GM12878 (cell line): ENCODE measurements at regions not wholly inside any gene's neighbourhood (a gene's known extent, or its start where the extent isn't known, plus 50 kb on each side); places are given as distances from the start of the nearest gene placed in this dataset.

Experiments used
- ASH2L ChIP-seq: fragments of 300-600, 200-600 bp; sonication (generic); IDR thresholded peaks from 2 replicates; pipeline ENCODE4 v1.6.1; 2017; ENCODE audit warnings: low read depth, mild to moderate bottlenecking, borderline replicate concordance
- EED ChIP-seq: sonication (generic); IDR thresholded peaks from 2 replicates; pipeline ENCODE4 v1.6.1; 2016; ENCODE audit warnings: antibody characterized with exemption, low read depth
- EGR1 ChIP-seq, 2 experiments: IDR thresholded peaks; 1 replicate in 1 of 2; 2 replicates in 1 of 2; pipeline ENCODE4 v1.6.1; 2011 to 2012; ENCODE audit warnings: low read depth in 2 of 2, low read length in 2 of 2, borderline replicate concordance in 1 of 2, mild to moderate bottlenecking in 1 of 2, moderate library complexity in 1 of 2
- NFYA ChIP-seq: IDR thresholded peaks from 2 replicates; pipeline ENCODE4 v1.6.1; 2011; ENCODE audit warnings: low read depth, mild to moderate bottlenecking, low read length, improper control_type of control experiment, borderline replicate concordance
- SIX5 ChIP-seq: IDR thresholded peaks from 2 replicates; pipeline ENCODE4 v1.6.1; 2011; ENCODE audit warnings: mild to moderate bottlenecking, low read depth, low read length, moderate library complexity; ENCODE audit not compliant: severe bottlenecking
- SMARCA5 ChIP-seq: fragments of 450-650 bp; IDR thresholded peaks from 2 replicates; pipeline ENCODE4 v1.6.1; 2017; ENCODE audit warnings: mild to moderate bottlenecking
- STAT1 ChIP-seq: fragments of 450-650 bp; conservative IDR thresholded peaks from 2 replicates; pipeline ENCODE4 v1.6.1; 2014; ENCODE audit warnings: antibody characterized with exemption, mild to moderate bottlenecking
- ZNF207 ChIP-seq: fragments of 450-650 bp; IDR thresholded peaks from 2 replicates; pipeline ENCODE4 v1.6.1; 2014; ENCODE audit warnings: antibody characterized with exemption, mild to moderate bottlenecking, borderline replicate concordance
- TF ChIP-seq, protein P1 (sequence below): fragments of 450-650 bp; IDR thresholded peaks from 2 replicates; pipeline ENCODE4 v1.6.1; 2017; ENCODE audit warnings: antibody characterized with exemption, mild to moderate bottlenecking, moderate library complexity
- TF ChIP-seq, protein P2 (sequence below): fragments of 450-650 bp; IDR thresholded peaks from 2 replicates; pipeline ENCODE4 v1.6.1; 2018; ENCODE audit warnings: mild to moderate bottlenecking, low read depth, moderate library complexity; ENCODE audit not compliant: partially characterized antibody

DNA sequence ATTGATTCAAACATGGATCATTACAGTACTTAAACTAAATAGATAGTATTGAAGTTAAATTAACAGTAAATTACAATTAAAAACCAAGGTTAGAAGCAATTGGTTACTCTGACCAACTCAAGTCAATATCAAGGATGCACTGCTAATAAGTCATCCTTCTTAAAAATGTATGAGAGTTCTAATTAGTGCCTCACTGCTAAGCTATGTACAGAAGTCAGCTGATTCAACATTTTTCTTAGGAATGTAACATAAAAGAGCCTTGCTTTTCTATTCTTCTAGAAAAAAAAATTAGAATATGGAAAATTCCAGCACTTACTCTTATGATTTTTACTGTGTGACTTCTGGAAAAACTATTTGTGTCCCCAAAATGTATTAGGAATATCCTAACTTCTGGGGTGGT, 75.7 kb upstream of the FBN2 start (continued):
- TF ChIP-seq, protein P1, sequence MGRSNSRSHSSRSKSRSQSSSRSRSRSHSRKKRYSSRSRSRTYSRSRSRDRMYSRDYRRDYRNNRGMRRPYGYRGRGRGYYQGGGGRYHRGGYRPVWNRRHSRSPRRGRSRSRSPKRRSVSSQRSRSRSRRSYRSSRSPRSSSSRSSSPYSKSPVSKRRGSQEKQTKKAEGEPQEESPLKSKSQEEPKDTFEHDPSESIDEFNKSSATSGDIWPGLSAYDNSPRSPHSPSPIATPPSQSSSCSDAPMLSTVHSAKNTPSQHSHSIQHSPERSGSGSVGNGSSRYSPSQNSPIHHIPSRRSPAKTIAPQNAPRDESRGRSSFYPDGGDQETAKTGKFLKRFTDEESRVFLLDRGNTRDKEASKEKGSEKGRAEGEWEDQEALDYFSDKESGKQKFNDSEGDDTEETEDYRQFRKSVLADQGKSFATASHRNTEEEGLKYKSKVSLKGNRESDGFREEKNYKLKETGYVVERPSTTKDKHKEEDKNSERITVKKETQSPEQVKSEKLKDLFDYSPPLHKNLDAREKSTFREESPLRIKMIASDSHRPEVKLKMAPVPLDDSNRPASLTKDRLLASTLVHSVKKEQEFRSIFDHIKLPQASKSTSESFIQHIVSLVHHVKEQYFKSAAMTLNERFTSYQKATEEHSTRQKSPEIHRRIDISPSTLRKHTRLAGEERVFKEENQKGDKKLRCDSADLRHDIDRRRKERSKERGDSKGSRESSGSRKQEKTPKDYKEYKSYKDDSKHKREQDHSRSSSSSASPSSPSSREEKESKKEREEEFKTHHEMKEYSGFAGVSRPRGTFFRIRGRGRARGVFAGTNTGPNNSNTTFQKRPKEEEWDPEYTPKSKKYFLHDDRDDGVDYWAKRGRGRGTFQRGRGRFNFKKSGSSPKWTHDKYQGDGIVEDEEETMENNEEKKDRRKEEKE = no peak
- TF ChIP-seq EGR1 (IDR thresholded peaks at IDR 0.05; ENCODE audit: borderline replicate concordance in 1 of 2, low read depth in 2 of 2, low read length in 2 of 2) (no peak), NFYA (no peak), SMARCA5 (no peak), ASH2L (no peak), ZNF207 (no peak), EED (no peak), STAT1 (no peak), SIX5 (no peak)
- TF ChIP-seq, protein P2, sequence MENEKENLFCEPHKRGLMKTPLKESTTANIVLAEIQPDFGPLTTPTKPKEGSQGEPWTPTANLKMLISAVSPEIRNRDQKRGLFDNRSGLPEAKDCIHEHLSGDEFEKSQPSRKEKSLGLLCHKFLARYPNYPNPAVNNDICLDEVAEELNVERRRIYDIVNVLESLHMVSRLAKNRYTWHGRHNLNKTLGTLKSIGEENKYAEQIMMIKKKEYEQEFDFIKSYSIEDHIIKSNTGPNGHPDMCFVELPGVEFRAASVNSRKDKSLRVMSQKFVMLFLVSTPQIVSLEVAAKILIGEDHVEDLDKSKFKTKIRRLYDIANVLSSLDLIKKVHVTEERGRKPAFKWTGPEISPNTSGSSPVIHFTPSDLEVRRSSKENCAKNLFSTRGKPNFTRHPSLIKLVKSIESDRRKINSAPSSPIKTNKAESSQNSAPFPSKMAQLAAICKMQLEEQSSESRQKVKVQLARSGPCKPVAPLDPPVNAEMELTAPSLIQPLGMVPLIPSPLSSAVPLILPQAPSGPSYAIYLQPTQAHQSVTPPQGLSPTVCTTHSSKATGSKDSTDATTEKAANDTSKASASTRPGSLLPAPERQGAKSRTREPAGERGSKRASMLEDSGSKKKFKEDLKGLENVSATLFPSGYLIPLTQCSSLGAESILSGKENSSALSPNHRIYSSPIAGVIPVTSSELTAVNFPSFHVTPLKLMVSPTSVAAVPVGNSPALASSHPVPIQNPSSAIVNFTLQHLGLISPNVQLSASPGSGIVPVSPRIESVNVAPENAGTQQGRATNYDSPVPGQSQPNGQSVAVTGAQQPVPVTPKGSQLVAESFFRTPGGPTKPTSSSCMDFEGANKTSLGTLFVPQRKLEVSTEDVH = no peak
